ENCODE measurements at regions not wholly inside any gene's neighbourhood (a gene's known extent, or its start where the extent isn't known, plus 50 kb on each side); places are given as distances from the start of the nearest gene placed in this dataset.

DNA sequence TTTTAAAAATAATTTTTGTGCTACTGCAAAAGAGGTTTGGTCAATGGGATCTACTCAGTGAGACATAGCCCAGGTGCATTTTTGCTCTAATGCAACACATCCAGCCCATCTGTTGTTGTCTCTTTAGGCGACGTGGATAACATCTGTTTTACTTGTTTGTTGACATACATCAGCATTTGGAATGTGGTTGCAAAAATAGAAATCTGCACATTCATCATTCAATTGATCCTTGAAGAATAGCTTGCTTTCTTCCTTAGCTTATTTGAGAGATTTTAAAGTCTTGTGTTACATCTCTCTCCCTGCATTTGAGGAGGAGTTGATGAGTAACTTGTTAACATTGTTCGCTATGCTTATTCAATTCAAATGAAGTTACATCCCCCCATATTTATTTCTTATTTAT is 1202.3 kb downstream of the NSUN3 start:
- TF ChIP-seq CTCF (conservative IDR thresholded peaks at IDR 0.05) (no peak), ZFX (IDR thresholded peaks at IDR 0.05) (no peak)

All from C4-2B (cell line).